Muscle layer of colon (tissue), 2 donors: ENCODE measurements at regions not wholly inside any gene's neighbourhood (a gene's known extent, or its start where the extent isn't known, plus 50 kb on each side); places are given as distances from the start of the nearest gene placed in this dataset.

Source experiments
- H3K27ac ChIP-seq: one replicate; pipeline ENCODE4 v1.7.0; 2013; ENCODE audit warnings: low read depth, mild to moderate bottlenecking, low read length, moderate library complexity
- H3K27me3 ChIP-seq, 2 donors: one replicate each; pipeline ENCODE4 v1.7.0; 2013; ENCODE audit warnings: low read length in 2 of 2, mild to moderate bottlenecking in 2 of 2; ENCODE audit not compliant: insufficient read depth in 2 of 2, control insufficient read depth in 1 of 2
- H3K36me3 ChIP-seq: one replicate; pipeline ENCODE4 v1.7.0; 2013; ENCODE audit warnings: mild to moderate bottlenecking, low read length; ENCODE audit not compliant: insufficient read depth
- H3K4me1 ChIP-seq: one replicate; pipeline ENCODE4 v1.7.0; 2013; ENCODE audit warnings: mild to moderate bottlenecking, low read length; ENCODE audit not compliant: insufficient read depth
- H3K4me3 ChIP-seq, 2 donors: one replicate each; pipeline ENCODE4 v1.7.0; 2013; ENCODE audit warnings: low read length in 2 of 2, low read depth in 1 of 2, mild to moderate bottlenecking in 1 of 2, moderate library complexity in 1 of 2
- H3K9ac ChIP-seq: one replicate; pipeline ENCODE4 v1.7.0; 2013; ENCODE audit warnings: low read length
- H3K9me3 ChIP-seq: one replicate; pipeline ENCODE4 v1.7.0; 2013; ENCODE audit warnings: mild to moderate bottlenecking, low read length
- donor health status: abdominal sarcoma.
- donor health status: Adenocarcinoma of cecum.

GRCh38 chr5:7036192-7036835, 323.1 kb downstream of the TENT4A start:
- H3K27ac ChIP-seq = no peak overlapping the region
- no peak overlapping the region for H3K9ac ChIP-seq
- no peaks in the 10 kb centered on the region for H3K27me3 ChIP-seq
- H3K4me1 ChIP-seq = no peaks in the 10 kb centered on the region
- no peaks in the 10 kb centered on the region for H3K36me3 ChIP-seq
- no peak overlapping the region for H3K4me3 ChIP-seq
- no peaks in the 10 kb centered on the region for H3K9me3 ChIP-seq

DNA sequence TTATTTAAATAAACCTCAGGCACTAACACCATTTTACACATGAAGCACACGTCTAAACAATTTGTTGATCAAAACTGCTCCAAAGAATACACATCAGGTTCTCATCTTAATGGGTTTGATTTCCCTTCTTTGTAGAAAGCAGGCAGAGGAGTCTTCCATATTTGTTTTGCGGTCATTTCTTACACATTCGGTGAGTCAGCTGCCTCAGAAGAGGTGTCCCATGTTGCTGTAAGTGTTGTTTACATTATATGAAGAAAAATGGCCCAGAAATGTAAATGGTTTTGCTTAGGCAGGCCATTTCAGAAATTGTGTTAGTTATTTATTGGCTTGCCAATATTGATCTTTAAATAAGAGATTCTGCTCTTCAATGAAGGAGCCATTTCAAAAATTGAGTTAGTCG, 325.8 kb downstream of the TENT4A start:
- H3K4me3 ChIP-seq = no peak overlapping the region
- H3K9me3 ChIP-seq = no peaks in the 10 kb centered on the region
- no peaks in the 10 kb centered on the region for H3K36me3 ChIP-seq
- no peaks in the 10 kb centered on the region for H3K27me3 ChIP-seq
- H3K9ac ChIP-seq = no peak overlapping the region
- H3K4me1 ChIP-seq = no peaks in the 10 kb centered on the region
- H3K27ac ChIP-seq = no peak overlapping the region

GRCh38 chr5:7040111-7040510, 326.9 kb downstream of the TENT4A start:
- Histone ChIP-seq H3K4me3 (no peak overlapping the region), H3K9ac (no peak overlapping the region), H3K9me3 (no peaks in the 10 kb centered on the region), H3K27ac (no peak overlapping the region), H3K27me3 (no peaks in the 10 kb centered on the region), H3K4me1 (no peaks in the 10 kb centered on the region), H3K36me3 (no peaks in the 10 kb centered on the region)

DNA sequence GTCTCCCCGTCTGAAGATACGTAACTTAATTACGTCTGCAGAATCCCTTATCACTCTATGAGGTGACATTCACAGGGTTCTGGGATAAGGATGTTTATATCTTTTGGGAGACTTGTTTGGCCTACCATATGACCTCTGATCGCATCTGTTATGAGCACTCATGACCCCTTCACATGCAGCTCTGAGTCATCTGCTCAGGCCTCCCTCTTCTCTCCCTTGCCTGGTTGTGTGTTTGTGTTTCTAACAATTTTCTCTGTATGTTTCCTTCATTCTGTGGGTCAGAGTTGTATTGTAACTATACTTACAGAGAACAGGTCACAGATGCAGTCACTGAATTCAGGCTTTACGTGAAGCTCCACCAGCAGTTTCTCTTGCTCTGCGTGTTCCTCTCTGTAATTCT, 330.6 kb downstream of the TENT4A start:
- no peak overlapping the region for H3K9ac ChIP-seq
- no peaks in the 10 kb centered on the region for H3K36me3 ChIP-seq
- H3K4me3 ChIP-seq = no peak overlapping the region
- no peaks in the 10 kb centered on the region for H3K27me3 ChIP-seq
- H3K27ac ChIP-seq = no peak overlapping the region
- H3K4me1 ChIP-seq = no peaks in the 10 kb centered on the region
- H3K9me3 ChIP-seq = no peaks in the 10 kb centered on the region

DNA sequence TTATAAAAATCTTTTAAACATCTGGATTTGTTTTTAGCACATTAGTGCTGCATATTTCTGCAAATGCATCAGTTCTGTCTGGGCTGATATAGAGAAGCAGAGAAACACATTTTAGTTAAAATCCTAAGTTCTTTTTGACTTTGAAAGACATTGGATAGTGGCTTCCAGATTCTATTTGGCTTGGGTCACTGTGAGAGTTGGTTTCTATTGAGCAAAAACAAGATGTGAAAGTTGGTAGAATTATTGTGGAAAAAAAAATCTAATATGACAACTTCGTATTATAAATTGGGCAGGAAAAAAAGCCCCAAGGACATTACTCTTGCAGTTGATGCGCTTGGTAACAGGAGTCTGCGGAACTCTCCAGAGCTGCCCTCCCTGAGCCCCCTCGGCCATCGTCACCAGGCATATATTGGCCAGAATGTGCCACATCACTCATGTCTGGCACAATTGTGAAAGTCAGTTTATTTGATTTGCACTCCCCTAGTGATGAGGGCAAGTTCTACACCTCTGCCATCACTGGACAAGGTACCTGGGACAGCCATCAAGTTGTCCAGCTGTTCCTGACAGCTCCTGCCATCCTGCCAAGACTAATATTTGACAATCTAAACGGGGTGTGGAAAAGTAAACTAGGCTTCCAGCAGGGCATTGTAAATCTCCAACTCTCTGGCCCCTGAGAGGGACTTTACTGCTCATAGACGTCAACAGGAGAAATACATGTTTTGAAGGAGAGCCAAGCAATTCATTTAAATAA, 334.5 kb downstream of the TENT4A start:
- Histone ChIP-seq H3K9me3 (no peaks in the 10 kb centered on the region), H3K4me3 (no peak overlapping the region), H3K36me3 (no peaks in the 10 kb centered on the region), H3K27me3 (no peaks in the 10 kb centered on the region), H3K9ac (no peak overlapping the region), H3K27ac (no peak overlapping the region), H3K4me1 (no peaks in the 10 kb centered on the region)

- Histone ChIP-seq H3K9me3 (no peaks in the 10 kb centered on the region), H3K9ac (no peak overlapping the region), H3K4me3 (no peak overlapping the region), H3K27me3 (no peaks in the 10 kb centered on the region), H3K27ac (no peak overlapping the region), H3K4me1 (no peaks in the 10 kb centered on the region), H3K36me3 (no peaks in the 10 kb centered on the region)
Observed at GRCh38 chr5:7050986-7051385, 337.8 kb downstream of the TENT4A start.

DNA sequence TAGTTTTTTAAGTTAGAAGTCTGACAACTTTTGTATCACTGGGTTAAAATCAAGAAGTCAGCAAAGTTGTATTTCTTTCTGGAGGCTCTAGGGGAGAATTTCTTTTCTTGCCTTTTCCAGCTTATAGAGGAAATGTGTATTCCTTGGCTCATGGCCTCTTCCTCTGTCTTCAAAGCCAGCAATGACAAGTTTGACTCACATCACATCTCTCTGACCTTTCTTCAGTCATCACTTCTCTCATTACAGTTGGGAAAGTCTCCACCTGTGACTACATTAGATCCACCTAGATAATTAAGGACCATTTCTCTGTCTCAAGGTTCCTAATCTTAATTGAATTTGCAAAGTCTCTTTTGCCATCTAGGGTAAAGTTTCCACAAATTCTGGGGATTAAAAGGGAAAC, 339.9 kb downstream of the TENT4A start:
- H3K4me3 ChIP-seq = no peak overlapping the region
- H3K4me1 ChIP-seq = no peaks in the 10 kb centered on the region
- H3K27me3 ChIP-seq = no peaks in the 10 kb centered on the region
- no peaks in the 10 kb centered on the region for H3K9me3 ChIP-seq
- H3K36me3 ChIP-seq = no peaks in the 10 kb centered on the region
- H3K9ac ChIP-seq = no peak overlapping the region
- no peak overlapping the region for H3K27ac ChIP-seq

DNA sequence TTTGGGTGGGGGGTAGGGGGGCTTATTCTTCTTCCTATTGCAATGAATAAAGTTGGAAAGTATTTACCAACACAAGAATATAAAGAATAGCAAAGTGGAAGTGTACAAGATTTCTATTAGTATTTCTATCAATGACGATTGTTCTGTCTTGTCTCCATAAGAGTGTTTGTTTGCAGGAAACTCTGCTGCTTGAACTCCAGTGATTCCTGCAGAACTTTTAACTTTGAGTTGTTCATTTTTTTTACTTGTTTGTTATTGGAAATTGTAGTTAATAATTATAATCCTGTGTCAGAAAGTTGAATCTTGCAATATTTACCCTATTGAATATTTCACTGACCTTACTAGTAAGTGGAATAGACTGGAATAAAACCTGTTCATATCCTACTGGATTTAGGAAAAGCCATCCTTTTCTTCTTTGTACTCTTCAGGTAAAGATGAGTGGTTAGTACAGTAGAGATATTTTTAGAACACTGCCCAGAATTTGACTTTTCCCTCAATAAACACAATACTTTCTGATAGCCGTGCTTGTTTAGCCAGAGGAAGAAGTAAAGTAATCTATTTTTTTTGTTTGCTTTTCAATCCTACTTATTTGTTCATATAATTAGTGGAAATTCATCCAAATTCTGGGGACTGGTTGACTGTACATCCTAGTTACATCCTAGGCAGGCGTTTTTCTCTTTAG, 340.4 kb downstream of the TENT4A start:
- Histone ChIP-seq H3K9me3 (no peaks in the 10 kb centered on the region), H3K4me3 (no peak overlapping the region), H3K9ac (no peak overlapping the region), H3K27ac (no peak overlapping the region), H3K27me3 (no peaks in the 10 kb centered on the region), H3K4me1 (no peaks in the 10 kb centered on the region), H3K36me3 (no peaks in the 10 kb centered on the region)

DNA sequence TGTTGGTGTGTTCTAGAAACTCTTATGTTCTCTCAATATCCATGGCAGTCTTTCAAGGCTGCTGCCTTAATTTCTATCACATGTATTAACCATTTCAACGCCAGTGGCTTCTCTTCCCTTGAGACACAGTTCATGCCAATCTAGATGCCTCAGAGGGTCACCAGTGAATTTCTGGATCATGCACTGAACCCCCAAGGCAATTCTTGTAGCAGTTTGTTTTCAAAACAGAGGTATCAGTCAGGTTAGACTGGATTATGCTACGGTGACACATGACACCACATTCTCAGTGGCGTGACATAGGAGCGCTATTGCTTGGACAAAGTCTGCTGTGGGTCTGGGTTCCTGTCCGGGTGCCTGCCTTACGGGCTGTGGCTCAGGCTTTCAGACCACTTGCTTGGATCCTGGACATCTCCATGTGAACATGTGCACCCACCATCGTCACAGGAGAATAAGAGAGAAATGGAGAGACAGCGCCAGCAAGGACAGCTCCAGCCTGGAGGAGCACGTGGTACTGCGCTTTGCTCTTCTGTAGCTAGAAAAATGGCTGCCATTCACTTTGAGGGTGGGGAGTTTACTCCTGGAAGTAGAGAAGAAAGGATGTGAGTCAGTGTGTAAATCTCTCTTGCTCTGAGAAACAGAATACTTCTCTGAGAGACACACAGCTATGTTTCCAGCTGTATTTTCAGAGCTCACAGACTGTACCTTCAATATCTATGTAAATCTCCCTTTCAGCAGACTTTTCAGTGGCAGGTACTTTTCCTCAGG, 329.3 kb upstream of the ADCY2 start:
- Histone ChIP-seq H3K27ac (no peak overlapping the region), H3K9ac (no peak overlapping the region), H3K4me3 (no peak overlapping the region), H3K9me3 (no peaks in the 10 kb centered on the region), H3K27me3 (no peaks in the 10 kb centered on the region), H3K36me3 (no peaks in the 10 kb centered on the region), H3K4me1 (no peaks in the 10 kb centered on the region)

DNA sequence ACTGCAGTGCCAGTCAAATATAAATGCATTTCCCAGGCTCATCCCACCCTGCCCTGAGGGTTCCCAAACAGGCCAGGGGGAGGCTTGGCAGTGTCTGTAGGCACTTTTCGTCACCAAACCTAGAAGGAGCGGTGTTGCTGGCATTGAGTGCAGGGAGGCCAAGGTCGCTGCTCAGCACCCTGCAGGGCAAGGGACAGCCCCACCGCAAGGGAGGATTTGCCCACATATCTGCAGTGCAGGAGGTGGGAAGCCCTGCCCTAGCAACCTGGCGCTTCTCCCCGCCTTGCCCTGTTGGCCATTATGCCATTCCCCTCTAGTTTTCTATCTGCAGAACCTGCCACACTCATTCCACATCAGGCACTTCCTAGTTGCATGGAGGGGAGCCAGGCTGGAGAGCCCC, 327.8 kb upstream of the ADCY2 start:
- Histone ChIP-seq H3K36me3 (no peaks in the 10 kb centered on the region), H3K4me1 (no peaks in the 10 kb centered on the region), H3K27ac (no peak overlapping the region)

DNA sequence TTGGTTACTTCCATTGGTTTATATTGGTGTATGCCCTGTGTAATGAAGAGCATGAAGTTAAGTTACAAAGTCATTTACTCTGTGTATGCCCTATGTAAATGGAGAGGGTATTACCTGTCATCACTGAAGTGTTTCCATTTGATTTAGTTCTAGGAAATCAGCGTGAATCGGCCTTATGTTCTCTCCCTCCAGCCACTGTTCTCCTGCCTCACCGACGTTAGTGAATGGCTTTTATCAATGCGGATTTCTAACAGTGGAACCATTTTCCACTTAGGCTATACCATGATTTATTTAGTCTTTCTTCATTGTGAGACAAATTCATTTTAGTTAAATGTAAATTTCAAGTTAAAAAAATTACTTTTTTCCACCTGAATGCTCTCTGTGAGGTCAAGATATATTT, 327.0 kb upstream of the ADCY2 start:
- H3K9ac ChIP-seq = no peak overlapping the region
- no peak overlapping the region for H3K27ac ChIP-seq
- no peak overlapping the region for H3K4me3 ChIP-seq
- no peaks in the 10 kb centered on the region for H3K4me1 ChIP-seq
- no peaks in the 10 kb centered on the region for H3K27me3 ChIP-seq
- no peaks in the 10 kb centered on the region for H3K36me3 ChIP-seq
- no peaks in the 10 kb centered on the region for H3K9me3 ChIP-seq

More for the DNA sequence above, 327.8 kb upstream of the ADCY2 start:
- Histone ChIP-seq H3K9me3 (no peaks in the 10 kb centered on the region), H3K9ac (no peak overlapping the region), H3K27me3 (no peaks in the 10 kb centered on the region), H3K4me3 (no peak overlapping the region)
